BLaER1 (cell line): ENCODE measurements at regions not wholly inside any gene's neighbourhood (a gene's known extent, or its start where the extent isn't known, plus 50 kb on each side); places are given as distances from the start of the nearest gene placed in this dataset.

ENCODE experiments used
- H3K27ac ChIP-seq: shearing (Covaris generic); formaldehyde crosslinking; 2 replicates; pipeline ENCODE4 v1.8.1; 2022
- H3K27me3 ChIP-seq: shearing (Covaris generic); formaldehyde crosslinking; 2 replicates; pipeline ENCODE4 v1.8.1; 2022
- H3K36me3 ChIP-seq: shearing (Covaris generic); formaldehyde crosslinking; 2 replicates; pipeline ENCODE4 v1.8.1; 2022
- H3K4me1 ChIP-seq: shearing (Covaris generic); formaldehyde crosslinking; 2 replicates; pipeline ENCODE4 v1.8.1; 2022
- H3K4me2 ChIP-seq: shearing (Covaris generic); formaldehyde crosslinking; 2 replicates; pipeline ENCODE4 v1.8.1; 2022
- H3K4me3 ChIP-seq: shearing (Covaris generic); formaldehyde crosslinking; 2 replicates; pipeline ENCODE4 v1.8.1; 2022
- H3K9ac ChIP-seq: shearing (Covaris generic); formaldehyde crosslinking; 2 replicates; pipeline ENCODE4 v1.8.1; 2022
- H3K9me3 ChIP-seq: shearing (Covaris generic); formaldehyde crosslinking; 2 replicates; pipeline ENCODE4 v1.8.1; 2022
- H4K20me1 ChIP-seq: shearing (Covaris generic); formaldehyde crosslinking; 2 replicates; pipeline ENCODE4 v1.8.1; 2022
- Cebpa-rat ChIP-seq: shearing (Covaris generic); IDR thresholded peaks from 2 replicates; pipeline ENCODE4 v1.8.1; 2022

- Histone ChIP-seq H3K4me3 (no peak overlapping the region), H3K4me2 (no peak overlapping the region), H3K9ac (no peak overlapping the region), H3K27me3 (no peaks in the 10 kb centered on the region), H3K36me3 (no peaks in the 10 kb centered on the region), H3K4me1 (no peaks in the 10 kb centered on the region), H4K20me1 (no peaks in the 10 kb centered on the region), H3K9me3 (no peaks in the 10 kb centered on the region), H3K27ac (no peak overlapping the region)
- no peak for TF ChIP-seq Cebpa-rat
These were observed 354.5 kb upstream of the SYNCRIP start for GRCh38 chr6:85997206-85997605.

DNA sequence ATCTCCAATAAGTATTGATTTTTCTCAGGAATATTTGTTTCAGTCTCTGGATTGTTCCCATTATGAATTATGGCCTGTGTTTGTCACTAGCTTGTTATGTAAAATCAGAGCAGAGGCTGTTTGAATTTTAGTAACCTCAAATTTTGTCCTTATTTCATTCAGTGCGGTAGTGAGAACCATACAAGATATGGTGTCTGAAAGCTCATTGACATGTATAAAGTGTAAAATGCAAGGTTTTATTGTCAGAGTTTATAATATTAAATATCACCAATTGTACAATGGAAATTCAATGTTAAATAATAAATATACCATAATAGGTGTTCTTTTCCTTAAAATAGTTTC is 353.3 kb upstream of the SYNCRIP start:
- H3K4me2 ChIP-seq: no peak overlapping the region
- no peaks in the 10 kb centered on the region for H4K20me1 ChIP-seq
- TF ChIP-seq Cebpa-rat: no peak
- no peaks in the 10 kb centered on the region for H3K4me1 ChIP-seq
- no peaks in the 10 kb centered on the region for H3K36me3 ChIP-seq
- no peaks in the 10 kb centered on the region for H3K9me3 ChIP-seq
- no peak overlapping the region for H3K27ac ChIP-seq
- H3K4me3 ChIP-seq: no peak overlapping the region
- H3K9ac ChIP-seq: no peak overlapping the region
- no peaks in the 10 kb centered on the region for H3K27me3 ChIP-seq

DNA sequence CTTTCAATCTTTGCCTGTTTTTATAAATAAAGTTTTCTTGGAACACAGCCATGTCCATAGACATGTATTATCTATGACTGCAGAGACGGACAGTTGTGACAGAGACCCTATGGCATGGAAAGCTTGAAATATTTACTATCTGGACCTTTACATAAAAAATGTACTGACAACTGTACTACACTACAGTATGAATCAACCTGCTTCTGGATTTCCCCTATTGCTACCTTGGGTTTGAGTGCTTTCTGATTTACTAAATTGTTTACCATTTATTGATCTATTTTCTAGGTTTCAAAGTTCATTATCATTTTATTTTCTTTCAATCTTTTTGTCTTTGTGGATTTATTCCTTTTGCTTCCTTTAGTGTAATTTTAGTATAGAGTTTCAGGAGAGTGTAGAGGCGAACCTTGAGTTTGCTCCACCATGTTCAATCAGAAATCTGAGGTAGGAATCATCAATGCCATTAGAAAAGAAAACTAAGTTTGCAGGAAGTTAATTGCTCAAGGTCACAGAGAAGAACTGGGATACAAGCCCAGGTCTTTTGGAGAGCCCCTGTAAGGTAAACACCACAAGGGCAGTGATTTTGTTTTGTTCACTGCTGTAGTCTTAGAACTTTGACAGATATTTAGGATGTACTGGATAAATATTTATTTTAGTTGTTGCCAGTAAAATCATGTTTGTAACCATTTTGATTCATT is 352.8 kb upstream of the SYNCRIP start:
- Histone ChIP-seq H3K4me1 (no peaks in the 10 kb centered on the region), H3K36me3 (no peaks in the 10 kb centered on the region), H3K4me2 (no peak overlapping the region), H3K27me3 (no peaks in the 10 kb centered on the region), H3K9me3 (no peaks in the 10 kb centered on the region), H3K27ac (no peak overlapping the region), H4K20me1 (no peaks in the 10 kb centered on the region), H3K4me3 (no peak overlapping the region), H3K9ac (no peak overlapping the region)
- no peak for TF ChIP-seq Cebpa-rat

- Histone ChIP-seq H3K4me3 (no peak overlapping the region), H3K9me3 (no peaks in the 10 kb centered on the region; the same call in 1 of the 2 replicates), H4K20me1 (no peaks in the 10 kb centered on the region), H3K9ac (no peak overlapping the region), H3K4me1 (no peaks in the 10 kb centered on the region), H3K36me3 (no peaks in the 10 kb centered on the region), H3K27me3 (no peaks in the 10 kb centered on the region), H3K27ac (no peak overlapping the region), H3K4me2 (no peak overlapping the region)
- TF ChIP-seq Cebpa-rat: no peak
These were observed 344.0 kb upstream of the SYNCRIP start for GRCh38 chr6:85986681-85987080.

- H3K27me3 ChIP-seq: no peaks in the 10 kb centered on the region
- no peak for TF ChIP-seq Cebpa-rat
- no peaks in the 10 kb centered on the region for H3K4me1 ChIP-seq
- no peak overlapping the region for H3K4me3 ChIP-seq
- no peaks in the 10 kb centered on the region; the same call in 1 of the 2 replicates for H3K9me3 ChIP-seq
- H3K27ac ChIP-seq: no peak overlapping the region
- no peak overlapping the region for H3K4me2 ChIP-seq
- H3K36me3 ChIP-seq: no peaks in the 10 kb centered on the region
- no peaks in the 10 kb centered on the region for H4K20me1 ChIP-seq
- H3K9ac ChIP-seq: no peak overlapping the region
These were observed 340.5 kb upstream of the SYNCRIP start for GRCh38 chr6:85983032-85983659.

- no peaks in the 10 kb centered on the region for H3K4me1 ChIP-seq
- H3K4me3 ChIP-seq: no peak overlapping the region
- H3K36me3 ChIP-seq: no peaks in the 10 kb centered on the region
- no peak for TF ChIP-seq Cebpa-rat
- H3K27me3 ChIP-seq: no peaks in the 10 kb centered on the region
- no peaks in the 10 kb centered on the region for H3K9me3 ChIP-seq
- H3K27ac ChIP-seq: no peak overlapping the region
- H3K9ac ChIP-seq: no peak overlapping the region
- no peak overlapping the region for H3K4me2 ChIP-seq
- H4K20me1 ChIP-seq: no peaks in the 10 kb centered on the region
These were observed 335.0 kb upstream of the SYNCRIP start for GRCh38 chr6:85977661-85978060.

DNA sequence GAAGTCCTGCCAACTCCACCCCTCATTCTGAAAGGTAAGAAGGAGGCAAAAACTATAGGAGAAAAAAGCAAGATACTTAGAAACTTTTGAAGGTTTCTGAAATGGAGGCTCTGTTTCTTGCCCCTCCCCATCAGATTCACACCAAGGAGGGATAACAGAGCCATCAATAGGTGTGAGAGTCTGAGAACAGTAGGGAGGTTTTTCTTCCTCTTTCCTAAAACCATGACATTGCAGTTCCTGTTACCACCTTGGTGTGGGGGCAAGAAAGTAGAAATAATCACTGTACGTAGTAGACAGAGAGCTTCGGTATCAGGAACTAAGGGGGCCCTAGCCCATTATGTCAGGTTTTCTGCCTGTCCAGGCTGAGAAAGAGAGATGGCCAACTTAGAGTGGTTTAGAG is 333.3 kb upstream of the SYNCRIP start:
- no peak for TF ChIP-seq Cebpa-rat
- Histone ChIP-seq H3K9me3 (no peaks in the 10 kb centered on the region), H3K4me2 (no peak overlapping the region), H4K20me1 (no peaks in the 10 kb centered on the region), H3K27me3 (no peaks in the 10 kb centered on the region), H3K9ac (no peak overlapping the region), H3K27ac (no peak overlapping the region), H3K4me3 (no peak overlapping the region), H3K4me1 (no peaks in the 10 kb centered on the region), H3K36me3 (no peaks in the 10 kb centered on the region)

- Histone ChIP-seq H3K4me1 (no peaks in the 10 kb centered on the region), H3K27me3 (no peaks in the 10 kb centered on the region), H3K4me3 (no peak overlapping the region), H4K20me1 (no peaks in the 10 kb centered on the region), H3K4me2 (no peak overlapping the region), H3K36me3 (no peaks in the 10 kb centered on the region), H3K9ac (no peak overlapping the region), H3K27ac (no peak overlapping the region), H3K9me3 (no peaks in the 10 kb centered on the region)
- TF ChIP-seq Cebpa-rat: no peak
These were observed 328.6 kb upstream of the SYNCRIP start for GRCh38 chr6:85971238-85971637.

GRCh38 chr6:85966828-85967227 is 324.1 kb upstream of the SYNCRIP start:
- Histone ChIP-seq H3K4me1 (no peaks in the 10 kb centered on the region), H3K36me3 (no peaks in the 10 kb centered on the region), H3K9me3 (no peaks in the 10 kb centered on the region), H3K27me3 (no peaks in the 10 kb centered on the region), H4K20me1 (no peaks in the 10 kb centered on the region), H3K4me3 (no peak overlapping the region), H3K27ac (no peak overlapping the region), H3K9ac (no peak overlapping the region), H3K4me2 (no peak overlapping the region)
- no peak for TF ChIP-seq Cebpa-rat

GRCh38 chr6:85961746-85962145 is 319.1 kb upstream of the SYNCRIP start:
- Histone ChIP-seq H3K9ac (no peak overlapping the region), H3K4me1 (no peaks in the 10 kb centered on the region), H3K9me3 (no peaks in the 10 kb centered on the region), H3K27ac (no peak overlapping the region), H4K20me1 (no peaks in the 10 kb centered on the region), H3K27me3 (no peaks in the 10 kb centered on the region), H3K4me2 (no peak overlapping the region), H3K4me3 (no peak overlapping the region), H3K36me3 (no peaks in the 10 kb centered on the region)
- TF ChIP-seq Cebpa-rat: no peak
